ENCODE measurements at regions not wholly inside any gene's neighbourhood (a gene's known extent, or its start where the extent isn't known, plus 50 kb on each side); places are given as distances from the start of the nearest gene placed in this dataset.

GRCh38 chr11:19648321-19648720 lies 64.3 kb upstream of the NAV2 start:
- H3K27me3 Mint-ChIP-seq: peaks cover 3% of the 10 kb centered on the region
- TF ChIP-seq CTCF (IDR thresholded peaks at IDR 0.05; ENCODE audit: unreplicated experiment): no peak
- no peaks in the 10 kb centered on the region for H3K4me1 Mint-ChIP-seq (ENCODE audit: low read depth)
- no peaks in the 10 kb centered on the region for H3K36me3 Mint-ChIP-seq (ENCODE audit: insufficient read depth)
- H3K9me3 Mint-ChIP-seq (ENCODE audit: low read depth): no peaks in the 10 kb centered on the region
- DNase-seq (ENCODE audit: low spot score, unreplicated experiment): no peak
- no peak overlapping the region for H3K4me3 Mint-ChIP-seq (ENCODE audit: low read depth)
- H3K27ac Mint-ChIP-seq: no peak overlapping the region

GRCh38 chr11:19647816-19648215 lies 64.8 kb upstream of the NAV2 start:
- H3K9me3 Mint-ChIP-seq (ENCODE audit: low read depth): no peaks in the 10 kb centered on the region
- H3K27me3 Mint-ChIP-seq: peaks cover 3% of the 10 kb centered on the region

GRCh38 chr11:19646921-19647320 lies 65.7 kb upstream of the NAV2 start:
- TF ChIP-seq CTCF (IDR thresholded peaks at IDR 0.05; ENCODE audit: unreplicated experiment): no peak
- H3K36me3 Mint-ChIP-seq (ENCODE audit: insufficient read depth): no peaks in the 10 kb centered on the region

More at GRCh38 chr11:19647816-19648215, 64.8 kb upstream of the NAV2 start:
- TF ChIP-seq CTCF (IDR thresholded peaks at IDR 0.05; ENCODE audit: unreplicated experiment): no peak
- Mint-ChIP-seq H3K36me3 (ENCODE audit: insufficient read depth) (no peaks in the 10 kb centered on the region), H3K4me1 (ENCODE audit: low read depth) (no peaks in the 10 kb centered on the region), H3K27ac (no peak overlapping the region), H3K4me3 (ENCODE audit: low read depth) (no peak overlapping the region)
- DNase-seq (ENCODE audit: low spot score, unreplicated experiment): no peak

GRCh38 chr11:19646308-19646707 lies 66.3 kb upstream of the NAV2 start:
- DNase-seq (ENCODE audit: low spot score, unreplicated experiment): no peak
- H3K27ac Mint-ChIP-seq: no peak overlapping the region
- no peaks in the 10 kb centered on the region for H3K9me3 Mint-ChIP-seq (ENCODE audit: low read depth)
- no peak for TF ChIP-seq CTCF (IDR thresholded peaks at IDR 0.05; ENCODE audit: unreplicated experiment)
- no peaks in the 10 kb centered on the region for H3K4me1 Mint-ChIP-seq (ENCODE audit: low read depth)
- no peaks in the 10 kb centered on the region for H3K36me3 Mint-ChIP-seq (ENCODE audit: insufficient read depth)
- no peak overlapping the region for H3K4me3 Mint-ChIP-seq (ENCODE audit: low read depth)
- peaks cover 9% of the 10 kb centered on the region for H3K27me3 Mint-ChIP-seq

More at GRCh38 chr11:19646921-19647320, 65.7 kb upstream of the NAV2 start:
- Mint-ChIP-seq H3K4me1 (ENCODE audit: low read depth) (no peaks in the 10 kb centered on the region), H3K27me3 (peaks cover 6% of the 10 kb centered on the region), H3K27ac (no peak overlapping the region), H3K4me3 (ENCODE audit: low read depth) (no peak overlapping the region), H3K9me3 (ENCODE audit: low read depth) (no peaks in the 10 kb centered on the region)
- no peak for DNase-seq (ENCODE audit: low spot score, unreplicated experiment)

- no peak for DNase-seq (ENCODE audit: low spot score, unreplicated experiment)
- Mint-ChIP-seq H3K27me3 (peaks cover 7% of the 10 kb centered on the region), H3K9me3 (ENCODE audit: low read depth) (no peaks in the 10 kb centered on the region), H3K4me3 (ENCODE audit: low read depth) (no peak overlapping the region), H3K36me3 (ENCODE audit: insufficient read depth) (no peaks in the 10 kb centered on the region), H3K27ac (no peak overlapping the region), H3K4me1 (ENCODE audit: low read depth) (no peaks in the 10 kb centered on the region)
- no peak for TF ChIP-seq CTCF (IDR thresholded peaks at IDR 0.05; ENCODE audit: unreplicated experiment)
These were observed 68.3 kb upstream of the NAV2 start for GRCh38 chr11:19644316-19644715.

Data from progenitor cell of endocrine pancreas (in vitro differentiated cells).